Left lung (tissue), 4 donors: ENCODE measurements at regions not wholly inside any gene's neighbourhood (a gene's known extent, or its start where the extent isn't known, plus 50 kb on each side); places are given as distances from the start of the nearest gene placed in this dataset.

Experiments used
- ATAC-seq: fragments of 200-7000 bp; cut with Tn5 transposase; one replicate; pipeline ENCODE4 v1.9.1; 2020; ENCODE audit warnings: moderate library complexity
- DNase-seq, 4 donors: peaks; one replicate each; pipeline ENCODE4 v3.0.0-alpha.2; 2013 to 2020
- H3K27ac ChIP-seq, 2 donors: fragments of 200-600 bp; sonication (generic) in 1 of 2; one replicate each; pipeline versions ENCODE4 v1.5.0 to v1.8.0; 2020 to 2021
- H3K27me3 ChIP-seq, 2 donors: fragments of 200-600 bp; sonication (generic) in 1 of 2; one replicate each; pipeline versions ENCODE4 v1.5.0 to v1.8.0; 2020 to 2021
- H3K36me3 ChIP-seq, 2 donors: fragments of 200-600 bp; sonication (generic) in 1 of 2; one replicate each; pipeline versions ENCODE4 v1.5.0 to v1.8.0; 2020 to 2021
- H3K4me1 ChIP-seq, 2 donors: fragments of 200-600 bp; one replicate each; pipeline ENCODE4 v1.8.0; 2021
- H3K4me3 ChIP-seq, 2 donors: fragments of 200-600 bp; sonication (generic) in 1 of 2; one replicate each; pipeline versions ENCODE4 v1.5.0 to v1.8.0; 2020 to 2021; ENCODE audit warnings: mild to moderate bottlenecking in 1 of 2
- H3K9me3 ChIP-seq, 2 donors: fragments of 200-600 bp; sonication (generic) in 1 of 2; one replicate each; pipeline versions ENCODE4 v1.5.0 to v1.8.0; 2020 to 2021
- CTCF ChIP-seq, 2 donors: fragments of 200-600 bp; sonication (generic) in 1 of 2; IDR thresholded peaks; one replicate each; pipeline versions ENCODE4 v1.5.0 to v1.8.0; 2021; ENCODE audit warnings: antibody characterized with exemption in 2 of 2
- intact Hi-C, 2 donors: fragments of 100-400 bp; cut with DNase I; formaldehyde crosslinking; loops; one replicate each; pipeline versions ENCODE4 v1.11.2 to v1.14.2; 2022
- donor health status: DM: no; HTN: yes; CAD: no.
- donor health status: DM: no; HTN: no; CAD: no.

- peaks cover 0 to 4% of the 10 kb centered on the region in 2 donors for H3K27me3 ChIP-seq
- no peaks in the 10 kb centered on the region for H3K36me3 ChIP-seq
- no peak for TF ChIP-seq CTCF (IDR thresholded peaks at IDR 0.05)
- DNase-seq (no peak), ATAC-seq (no peak)
- H3K9me3 ChIP-seq: no peaks in the 10 kb centered on the region
- H3K4me1 ChIP-seq: no peaks in the 10 kb centered on the region
- H3K27ac ChIP-seq: no peak overlapping the region
- no peak overlapping the region for H3K4me3 ChIP-seq
- intact Hi-C loops: no loop called here
Observed at GRCh38 chr1:117702654-117703053, 96.8 kb downstream of the TENT5C start.

GRCh38 chr1:117707371-117707770 is 101.5 kb downstream of the TENT5C start:
- intact Hi-C loops: no loop called here
- no peak for TF ChIP-seq CTCF (IDR thresholded peaks at IDR 0.05)
- no peaks in the 10 kb centered on the region for H3K9me3 ChIP-seq

GRCh38 chr1:117708323-117709248 is 102.7 kb downstream of the TENT5C start:
- intact Hi-C loops: no loop called here
- H3K36me3 ChIP-seq: no peaks in the 10 kb centered on the region
- no peaks in the 10 kb centered on the region for H3K9me3 ChIP-seq
- ATAC-seq: no peak
- no peak overlapping the region for H3K4me3 ChIP-seq
- no peak for TF ChIP-seq CTCF (IDR thresholded peaks at IDR 0.05)
- no peak overlapping the region for H3K27ac ChIP-seq
- peaks cover 0 to 4% of the 10 kb centered on the region in 2 donors for H3K27me3 ChIP-seq
- no peak for DNase-seq
- no peaks in the 10 kb centered on the region for H3K4me1 ChIP-seq

More at GRCh38 chr1:117707371-117707770, 101.5 kb downstream of the TENT5C start:
- H3K27me3 ChIP-seq: peaks cover 0 to 4% of the 10 kb centered on the region in 2 donors
- DNase-seq: no peak
- H3K4me3 ChIP-seq: no peak overlapping the region
- ATAC-seq: no peak
- H3K4me1 ChIP-seq: no peaks in the 10 kb centered on the region
- no peak overlapping the region for H3K27ac ChIP-seq
- no peaks in the 10 kb centered on the region for H3K36me3 ChIP-seq

GRCh38 chr1:117709249-117709691 is 103.4 kb downstream of the TENT5C start:
- intact Hi-C loops: no loop called here
- DNase-seq (no peak), ATAC-seq (no peak)
- Histone ChIP-seq H3K9me3 (no peaks in the 10 kb centered on the region), H3K27ac (no peak overlapping the region), H3K27me3 (peaks cover 0 to 4% of the 10 kb centered on the region in 2 donors), H3K4me3 (no peak overlapping the region), H3K36me3 (no peaks in the 10 kb centered on the region), H3K4me1 (no peaks in the 10 kb centered on the region)
- TF ChIP-seq CTCF (IDR thresholded peaks at IDR 0.05): no peak

- Histone ChIP-seq H3K27ac (no peak overlapping the region), H3K36me3 (no peaks in the 10 kb centered on the region), H3K9me3 (no peaks in the 10 kb centered on the region), H3K27me3 (peaks cover 0 to 4% of the 10 kb centered on the region in 2 donors), H3K4me3 (no peak overlapping the region), H3K4me1 (no peaks in the 10 kb centered on the region)
- ATAC-seq (no peak), DNase-seq (no peak)
- no peak for TF ChIP-seq CTCF (IDR thresholded peaks at IDR 0.05)
- intact Hi-C loops: no loop called here
Observed at GRCh38 chr1:117710710-117711109, 104.9 kb downstream of the TENT5C start.
